Embryonic facial prominence (tissue), 1 donor: ENCODE measurements at regions not wholly inside any gene's neighbourhood (a gene's known extent, or its start where the extent isn't known, plus 50 kb on each side); places are given as distances from the start of the nearest gene placed in this dataset.
"Not testable (repeated sequence)": the region's sequence is repeated elsewhere in the genome, so short reads cannot be mapped to it uniquely, and the experiment has no call there.

Source experiments
- DNase-seq: peaks from one replicate; pipeline ENCODE4 v3.0.0-alpha.2; 2016; ENCODE audit errors: extremely low spot score

DNA sequence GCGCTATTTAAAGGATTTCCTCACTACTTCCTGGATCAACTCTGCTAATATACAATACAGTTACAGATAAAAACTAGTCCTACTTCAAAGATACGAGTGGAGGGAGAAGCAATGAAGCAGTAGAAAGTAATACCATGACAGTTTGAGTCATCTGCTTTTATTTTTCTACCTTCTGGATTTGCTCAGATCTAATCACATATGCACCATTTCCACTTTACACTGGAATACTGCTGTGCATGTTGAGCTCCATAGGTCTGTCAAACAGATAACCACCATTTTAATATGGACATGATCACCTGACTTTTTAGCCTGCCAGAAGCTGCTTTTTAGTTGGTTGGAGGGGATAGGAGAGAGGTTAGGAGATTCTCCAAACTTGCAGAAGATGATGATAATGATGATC is 92.5 kb downstream of the MMUT start:
- DNase-seq = no peak

DNA sequence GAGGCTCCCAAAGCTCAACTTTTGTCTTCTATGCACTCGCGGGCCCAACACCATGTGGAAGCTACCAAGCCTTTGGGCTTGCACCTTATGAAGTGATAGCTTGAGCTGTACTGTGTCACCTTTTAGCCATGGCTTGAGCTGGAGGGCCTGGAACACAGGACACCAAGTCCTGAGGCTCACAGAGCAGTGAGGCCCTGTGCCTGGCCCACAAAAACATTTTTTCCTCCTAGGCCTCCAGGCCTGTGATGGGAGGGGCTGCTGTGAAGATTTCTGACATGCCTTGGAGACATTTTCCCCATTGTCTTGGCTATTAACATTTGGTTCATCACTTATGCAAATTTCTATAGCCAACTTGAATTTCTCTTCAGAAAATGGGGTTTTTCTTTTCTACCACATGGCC is 96.5 kb downstream of the MMUT start:
- DNase-seq = no peak

DNA sequence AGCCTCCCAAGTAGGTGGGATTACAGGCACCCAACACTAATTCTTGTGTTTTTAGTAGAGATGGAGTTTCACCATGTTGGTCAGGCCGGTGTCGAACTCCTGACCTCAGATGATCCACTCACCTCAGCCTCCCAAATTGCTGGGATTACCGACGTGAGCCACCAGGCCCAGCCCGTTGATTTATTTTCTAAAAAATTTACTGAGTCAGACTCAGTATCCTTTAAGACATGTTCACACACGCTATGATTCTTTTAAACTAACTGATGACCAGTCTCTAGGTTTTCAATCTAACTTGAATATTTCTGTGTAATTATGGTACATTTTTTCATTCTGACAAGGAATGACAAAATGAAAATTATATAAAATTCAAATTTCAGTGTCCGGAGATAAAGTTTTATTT is 114.5 kb downstream of the MMUT start:
- no peak for DNase-seq

DNA sequence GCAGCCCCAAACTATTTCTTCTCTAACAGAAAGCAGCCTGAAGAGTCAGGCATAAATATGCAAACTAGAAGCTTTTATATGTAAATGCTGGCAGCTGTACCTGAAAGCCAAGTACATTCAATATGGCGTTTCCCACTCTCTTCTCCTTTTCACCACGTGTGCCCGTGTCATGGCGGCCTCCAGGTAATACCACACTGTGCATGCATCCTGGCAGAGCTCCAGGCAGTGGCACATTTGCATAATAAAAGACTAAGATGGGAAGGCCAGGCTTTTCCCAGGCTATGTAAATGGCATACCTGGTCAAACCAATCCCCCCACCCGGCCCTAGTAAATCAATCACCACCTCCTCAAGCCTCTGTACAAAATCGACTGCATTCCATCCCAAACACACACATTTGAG is 120.6 kb downstream of the MMUT start:
- no peak for DNase-seq

DNA sequence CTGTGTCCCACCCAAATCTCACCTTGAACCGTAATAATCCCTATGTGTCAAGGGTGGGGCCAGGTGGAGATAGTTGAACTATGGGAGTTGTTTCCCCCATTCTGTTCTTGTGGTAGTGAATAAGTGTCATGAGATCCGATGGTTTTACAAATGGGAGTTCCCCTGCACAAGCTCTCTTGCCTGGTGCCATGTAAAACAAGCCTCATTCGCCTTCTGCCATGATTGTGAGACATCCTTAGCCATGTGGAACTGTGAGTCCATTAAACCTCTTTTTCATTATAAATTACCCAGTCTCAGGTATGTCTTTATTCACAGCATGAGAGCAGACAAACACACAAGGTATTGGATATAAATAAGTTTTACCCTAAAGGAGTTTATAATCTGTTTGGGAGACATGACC is 121.2 kb downstream of the MMUT start:
- DNase-seq = no peak

DNA sequence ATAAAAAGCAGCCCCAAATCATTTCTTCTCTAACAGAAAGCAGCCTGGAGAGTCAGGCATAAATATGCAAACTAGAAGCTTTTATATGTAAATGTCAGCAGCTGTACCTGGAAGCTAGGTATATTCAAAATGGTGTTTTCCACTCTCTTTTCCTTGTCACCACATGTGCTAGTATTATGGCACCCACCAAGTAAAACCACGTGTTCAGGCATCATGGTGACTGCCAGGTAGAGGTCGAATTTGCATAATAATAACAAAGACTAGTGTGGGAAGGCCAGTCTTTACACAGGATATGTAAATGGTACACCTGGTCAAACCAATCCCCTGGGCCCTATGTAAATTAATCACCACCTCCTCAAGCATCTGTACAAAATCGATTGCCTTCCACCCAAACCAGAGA is 124.0 kb downstream of the MMUT start:
- DNase-seq = no peak

DNA sequence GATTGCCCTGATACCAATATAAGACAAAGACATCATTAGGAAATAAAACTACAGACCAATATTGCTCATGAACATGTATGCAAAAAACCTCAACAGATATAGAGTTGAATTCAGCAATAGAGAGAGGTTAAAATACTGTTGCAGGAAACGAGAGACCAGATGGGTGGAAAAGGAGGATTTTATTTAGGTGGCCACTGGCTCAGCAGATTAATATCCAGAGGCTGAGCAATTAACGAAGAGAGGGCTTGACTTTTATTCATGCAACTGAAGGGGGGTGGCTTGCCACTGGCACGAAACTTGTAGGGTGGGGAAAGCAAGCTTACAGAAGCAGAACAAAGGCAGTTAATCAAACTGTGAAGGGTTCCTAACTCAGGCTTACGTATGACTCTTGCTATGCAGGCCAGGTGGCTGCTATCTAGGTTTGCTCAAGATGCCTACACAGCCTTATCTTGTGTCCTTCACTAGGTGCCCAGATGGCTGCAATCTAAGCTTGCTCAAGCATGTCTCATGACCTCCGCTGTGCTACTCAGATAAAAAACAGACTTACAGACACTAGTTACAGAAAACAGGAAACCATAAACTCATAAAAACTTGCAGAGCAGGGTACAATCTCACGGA is 126.4 kb downstream of the MMUT start:
- DNase-seq = no peak

DNA sequence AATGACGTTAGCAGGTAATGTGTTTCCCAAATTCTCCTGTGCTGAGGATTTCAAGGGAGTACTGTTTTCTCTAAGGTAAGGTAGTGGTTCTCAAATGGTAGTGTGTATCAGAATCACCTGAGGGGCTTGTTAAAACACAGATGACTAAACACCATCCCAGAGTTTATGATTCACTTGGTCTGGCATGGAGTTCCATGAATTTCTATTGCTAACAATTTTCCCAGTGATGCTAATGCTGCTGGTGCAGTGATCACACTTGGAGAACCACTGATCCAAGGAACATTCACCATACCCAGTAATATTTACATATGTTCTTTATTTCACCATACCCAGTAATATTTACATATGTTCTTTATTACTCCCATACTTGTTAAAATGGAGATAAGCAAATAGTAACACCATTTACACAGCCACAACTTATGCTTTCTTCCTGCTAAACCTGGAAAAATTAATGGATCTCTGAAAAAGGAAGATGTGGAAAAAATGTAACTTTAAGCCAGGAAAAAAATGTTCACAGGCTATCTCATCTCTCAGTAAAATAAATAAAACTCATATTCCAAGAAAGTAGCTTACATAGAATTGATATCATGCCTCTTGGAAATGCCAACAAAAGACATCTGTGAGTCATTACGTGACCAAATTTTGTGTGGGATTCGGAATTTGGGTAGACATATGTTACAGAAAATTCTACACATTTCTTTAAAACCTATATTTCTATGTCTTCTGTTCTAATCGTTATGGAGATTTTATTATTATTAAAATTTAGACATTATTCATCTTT is 129.5 kb downstream of the MMUT start:
- no peak for DNase-seq

DNA sequence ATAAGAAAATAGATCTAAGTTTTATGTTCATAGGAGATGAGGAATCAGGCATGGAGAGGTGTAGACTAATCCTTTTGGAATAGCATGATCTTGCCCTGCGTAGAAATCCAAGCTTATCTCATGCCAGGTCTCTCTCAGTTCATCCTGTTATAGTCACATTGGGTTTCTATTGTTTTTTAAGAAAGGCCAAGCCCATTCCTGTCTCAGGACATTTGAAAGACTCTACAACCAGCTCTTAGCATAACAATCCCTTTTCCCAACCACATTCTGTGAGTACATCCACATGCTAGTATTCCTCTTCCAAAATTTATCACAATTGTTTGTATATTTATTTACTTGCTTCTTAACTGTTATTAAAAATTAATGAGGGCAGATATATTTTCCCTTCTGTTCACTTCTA is 130.3 kb downstream of the MMUT start:
- no peak for DNase-seq

DNA sequence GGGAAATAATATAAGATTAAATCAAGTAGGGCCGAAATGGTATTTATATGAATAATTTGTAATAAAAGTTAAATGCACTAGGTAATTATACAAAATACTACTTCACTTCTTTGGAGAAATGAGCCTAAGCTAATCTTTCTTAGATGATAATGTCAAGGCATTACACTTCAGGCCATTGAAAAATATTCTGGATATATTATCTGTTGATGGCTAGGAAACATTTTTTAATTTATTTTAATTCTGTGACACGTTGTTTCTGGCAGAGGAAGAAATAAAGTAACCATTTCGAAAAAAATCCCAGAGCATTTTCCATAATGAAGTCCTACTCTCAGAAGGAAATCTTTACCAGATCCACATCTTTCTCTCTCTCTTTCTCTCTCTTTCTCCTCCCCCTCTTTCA is 133.9 kb downstream of the MMUT start:
- no peak for DNase-seq

DNA sequence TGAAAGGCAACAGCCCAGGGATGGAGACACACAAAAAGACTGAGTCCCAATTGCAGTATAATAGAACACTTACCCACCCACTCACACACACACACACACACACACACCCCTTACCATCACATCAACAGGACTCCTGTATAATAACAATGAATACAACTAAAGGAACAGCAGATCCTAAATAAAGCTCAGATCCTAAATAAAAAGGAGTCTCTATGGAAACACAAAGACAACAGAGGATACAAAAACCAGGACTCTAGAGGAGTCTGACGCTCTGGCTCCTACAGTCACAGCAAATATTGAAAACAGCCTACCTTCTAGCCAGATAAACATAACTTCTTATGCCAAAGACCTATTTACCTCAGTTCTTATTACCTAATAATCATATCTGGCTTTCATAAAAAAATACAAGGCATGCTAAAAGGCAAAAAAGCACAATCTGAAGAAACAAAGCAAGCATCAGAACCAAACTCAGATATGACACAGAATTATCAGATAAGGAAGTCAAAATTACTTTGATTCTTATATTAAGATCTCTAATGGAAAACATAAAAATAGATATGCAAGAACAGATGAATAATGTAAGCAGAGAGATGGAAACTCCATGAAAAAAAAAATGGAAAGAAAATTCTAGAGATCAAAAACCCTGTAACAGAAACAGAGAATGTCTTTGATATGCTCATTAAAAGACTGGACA is 134.9 kb downstream of the MMUT start:
- DNase-seq = no peak

DNA sequence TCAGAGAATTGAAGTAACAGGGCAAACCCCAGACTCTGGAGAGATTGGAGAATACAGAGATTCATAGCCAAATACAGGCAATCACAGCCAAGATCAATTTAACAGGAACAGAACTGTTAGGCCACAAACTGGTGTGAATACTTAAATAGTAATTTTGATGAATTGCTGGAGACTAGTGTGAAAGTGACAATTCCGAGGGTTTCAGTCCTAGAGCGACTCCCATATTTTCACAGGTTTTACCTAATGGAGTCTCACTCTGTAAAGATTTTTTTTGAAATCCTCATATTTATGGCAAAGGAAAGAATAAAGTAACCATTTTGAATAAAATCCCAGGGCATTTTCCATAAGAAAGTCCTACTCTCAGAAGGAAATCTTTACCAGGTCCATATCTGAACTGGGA is 135.5 kb downstream of the MMUT start:
- DNase-seq = no peak

DNA sequence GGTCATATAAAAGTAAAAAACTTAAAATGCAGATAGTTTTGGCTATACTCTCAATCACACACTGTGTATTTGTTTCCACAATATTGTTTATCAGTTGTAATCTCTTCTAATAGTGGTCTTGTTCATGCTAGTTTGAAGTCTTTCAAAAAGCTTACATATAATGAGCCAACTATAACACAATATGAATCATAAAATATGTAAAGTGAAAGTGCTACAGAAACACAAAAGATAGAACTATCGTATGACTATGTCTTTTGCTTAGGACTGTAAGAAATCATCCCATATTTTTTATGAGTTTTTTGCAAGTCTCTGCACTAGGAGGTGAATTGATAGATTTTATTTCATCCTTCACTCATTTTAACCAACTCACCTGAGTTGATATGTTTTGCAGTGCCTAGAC is 136.0 kb downstream of the MMUT start:
- DNase-seq = no peak

DNA sequence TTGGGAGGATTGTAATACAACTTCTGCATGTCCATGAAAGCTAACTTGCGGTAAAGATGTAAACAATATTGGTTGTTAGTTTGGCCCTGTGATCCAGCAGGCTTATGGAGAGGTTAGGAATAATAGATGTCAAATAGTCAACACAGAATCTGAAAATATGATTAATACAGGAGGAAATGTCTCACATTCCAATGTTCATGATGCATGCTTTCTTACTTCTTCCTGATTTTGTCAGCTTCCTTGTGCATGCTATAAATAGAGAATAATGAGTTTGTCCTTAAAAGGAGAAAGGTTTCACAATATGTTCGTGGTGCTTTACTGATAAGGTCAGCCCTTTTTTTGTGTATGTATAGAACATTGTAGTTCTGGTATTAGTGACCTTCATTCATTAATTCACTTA is 136.7 kb downstream of the MMUT start:
- DNase-seq = no peak

DNA sequence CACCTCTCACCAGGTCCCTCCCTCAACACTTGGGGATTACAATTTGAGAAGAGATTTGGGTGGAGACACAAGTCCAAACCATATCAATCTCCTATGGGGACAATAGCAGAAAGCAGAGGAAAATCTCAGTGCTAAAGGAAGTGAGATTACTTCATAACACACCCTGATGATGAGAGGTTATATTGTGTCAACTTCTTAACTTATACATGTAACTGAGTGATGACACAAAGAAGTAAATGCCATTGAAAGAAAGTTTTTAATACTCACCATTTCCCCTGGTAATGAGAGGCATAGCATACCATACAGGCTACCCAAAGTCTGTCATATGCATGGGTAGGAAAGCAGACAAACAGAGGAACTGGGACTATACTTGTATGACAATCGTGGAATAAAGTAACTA is 137.2 kb downstream of the MMUT start:
- DNase-seq = no peak

DNA sequence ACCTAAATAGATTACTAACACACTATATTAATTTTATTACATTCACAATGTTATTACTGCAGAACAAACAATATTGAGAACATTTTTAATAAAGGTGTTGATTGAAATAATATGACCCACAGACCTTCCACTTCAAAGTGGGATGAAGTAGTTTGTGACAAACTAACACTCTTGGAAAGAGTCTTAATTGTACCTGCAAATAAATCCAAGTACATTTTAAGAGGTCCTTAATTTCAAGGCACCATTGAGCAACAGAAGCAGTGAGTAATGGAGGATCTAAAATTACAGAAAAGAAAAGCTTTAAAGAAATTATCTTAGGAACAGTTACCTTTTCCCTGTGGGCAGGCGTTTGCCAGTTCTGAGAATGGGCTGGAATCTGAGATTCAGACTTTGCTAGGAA is 140.2 kb downstream of the MMUT start:
- no peak for DNase-seq

DNA sequence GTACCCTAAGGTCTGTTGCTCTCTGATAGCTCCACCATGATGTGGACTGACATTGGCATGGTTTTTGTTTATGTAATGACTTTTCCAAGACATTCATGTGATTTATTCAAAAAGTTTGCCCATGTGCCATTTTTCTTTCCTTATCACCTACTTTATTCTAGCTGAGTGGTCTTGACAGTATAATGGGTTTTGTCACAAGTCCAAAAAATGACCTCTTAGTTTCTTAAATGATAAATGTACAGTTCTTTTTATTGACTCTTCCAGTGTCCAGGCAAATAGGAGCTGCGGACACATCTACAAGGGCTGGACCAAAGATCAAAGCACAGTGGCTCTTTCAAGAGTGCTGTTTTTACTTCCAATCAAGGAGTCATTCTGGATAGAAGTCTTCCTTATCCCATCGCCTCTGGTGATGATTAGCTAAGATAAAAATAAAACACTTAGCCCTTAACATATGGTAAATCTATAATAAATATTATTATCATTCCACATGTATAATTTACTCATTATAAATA is 141.4 kb downstream of the MMUT start:
- no peak for DNase-seq

DNA sequence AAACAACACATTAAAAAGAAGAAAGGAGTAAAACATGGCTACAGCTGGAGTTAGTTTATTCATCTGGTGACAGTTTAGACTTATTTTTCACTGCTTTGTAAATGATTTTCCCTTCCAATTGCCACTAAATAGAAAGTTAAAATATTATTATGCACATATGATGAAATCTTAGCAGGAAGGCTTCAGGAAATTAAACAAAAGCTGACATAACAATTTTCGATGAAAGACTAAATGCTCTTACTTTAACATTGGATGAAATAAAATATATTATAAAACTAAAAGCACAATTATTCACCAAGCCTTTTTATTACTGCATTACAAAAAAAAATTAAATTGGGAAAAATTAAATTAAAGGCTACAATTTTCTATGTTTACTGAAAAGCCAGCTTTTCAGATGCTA is 158.0 kb downstream of the MMUT start:
- DNase-seq = no peak

DNA sequence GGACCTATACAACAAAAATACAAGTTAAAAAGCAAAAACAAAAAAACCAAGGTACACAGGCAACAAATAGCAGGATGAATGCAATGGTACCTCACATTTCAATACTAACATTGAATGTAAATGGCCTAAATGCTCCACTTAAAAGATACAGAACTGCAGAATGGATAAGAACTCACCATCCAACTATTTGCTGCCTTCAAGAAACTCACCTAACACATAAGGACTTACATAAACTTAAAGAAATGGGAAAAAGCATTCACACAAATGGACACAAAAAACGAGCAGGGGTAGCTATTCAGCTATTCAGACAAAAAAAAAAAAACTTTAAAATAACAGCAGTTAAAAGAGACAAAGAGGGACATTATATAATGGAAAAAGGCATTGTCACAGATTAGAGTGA is 158.7 kb downstream of the MMUT start:
- DNase-seq = not testable (repeated sequence)

DNA sequence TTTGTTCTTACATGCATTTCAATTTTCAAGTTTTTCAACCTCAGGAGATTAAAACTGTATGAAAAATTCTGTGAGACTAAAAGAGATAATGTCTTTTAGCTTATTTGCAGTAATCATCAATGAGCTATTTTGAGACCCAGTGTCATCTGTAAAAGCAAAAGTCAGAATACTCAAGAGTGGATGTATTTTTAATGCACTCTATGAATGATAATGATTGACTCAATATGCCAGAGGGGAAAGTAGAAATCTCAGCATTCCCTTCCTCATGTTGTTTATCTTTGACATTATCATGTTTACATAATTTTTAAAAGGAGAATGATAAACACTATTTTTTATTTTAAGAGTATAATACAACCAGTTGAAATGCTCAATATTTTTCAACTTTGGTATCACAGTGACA is 162.1 kb downstream of the MMUT start:
- DNase-seq = no peak

DNA sequence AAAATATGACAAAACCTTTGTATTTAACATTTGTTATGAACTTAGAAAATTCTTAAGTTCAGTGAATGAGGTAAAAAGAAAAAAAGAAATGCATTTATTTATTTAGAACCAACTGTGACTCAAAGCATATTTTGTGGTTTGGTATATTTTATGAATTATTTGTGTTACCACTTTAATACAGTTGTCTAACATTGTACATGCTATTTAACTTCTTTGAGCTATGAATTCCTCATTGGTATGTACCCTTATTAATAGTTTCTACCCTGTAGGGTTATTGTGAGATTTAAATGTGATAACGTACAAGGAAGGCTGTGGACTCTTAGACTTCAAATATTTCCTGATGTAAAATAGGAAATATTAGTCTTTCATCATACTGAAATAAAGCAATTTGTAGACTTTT is 162.6 kb downstream of the MMUT start:
- no peak for DNase-seq

DNA sequence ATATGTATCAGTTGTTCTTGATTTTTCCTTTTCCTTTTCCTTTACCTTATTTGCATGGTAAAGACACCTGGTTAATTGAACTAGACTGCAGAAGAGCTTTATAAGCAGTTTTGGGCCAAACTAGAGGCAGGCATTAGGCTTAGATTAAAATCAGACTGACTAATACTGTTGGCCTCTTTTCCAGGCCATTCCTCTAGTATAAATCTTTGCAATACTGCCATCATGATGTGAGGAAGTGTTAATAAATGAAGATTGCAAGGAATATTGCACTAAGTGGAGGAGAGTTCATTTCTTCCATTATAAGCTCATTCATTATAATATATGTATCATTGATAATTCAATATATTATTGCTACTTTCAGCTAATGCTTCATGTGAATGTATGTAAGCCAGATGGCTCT is 163.8 kb downstream of the MMUT start:
- no peak for DNase-seq

DNA sequence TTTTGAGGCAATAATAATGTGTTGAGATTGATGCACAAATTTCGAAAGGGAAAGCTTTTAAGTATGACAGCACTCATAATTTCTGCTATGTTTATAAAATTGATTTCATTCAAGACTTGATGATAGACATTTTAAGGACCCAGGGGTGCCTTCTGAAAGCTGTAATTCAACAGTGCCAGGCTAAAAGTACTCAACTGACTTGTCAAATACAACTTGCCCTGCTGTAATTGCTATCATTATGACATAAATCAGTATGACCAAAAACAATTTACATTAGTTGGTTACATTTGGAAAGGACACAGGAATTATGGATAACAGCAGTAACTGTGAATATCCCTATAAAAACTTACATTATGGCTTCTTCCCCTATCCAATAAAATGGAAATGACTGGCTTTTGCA is 178.9 kb downstream of the MMUT start:
- DNase-seq = no peak
